HG02798 (cell line): ENCODE measurements at regions not wholly inside any gene's neighbourhood (a gene's known extent, or its start where the extent isn't known, plus 50 kb on each side); places are given as distances from the start of the nearest gene placed in this dataset.
A peak's percentile ranks its signal among the peaks of the same experiment; 100 is the strongest.

Experiments used
- ATAC-seq: cut with Tn5 transposase; IDR thresholded peaks from one replicate; pipeline ENCODE4 v1.9.1; 2021; ENCODE audit warnings: mild to moderate bottlenecking; ENCODE audit not compliant: unreplicated experiment, poor library complexity

DNA sequence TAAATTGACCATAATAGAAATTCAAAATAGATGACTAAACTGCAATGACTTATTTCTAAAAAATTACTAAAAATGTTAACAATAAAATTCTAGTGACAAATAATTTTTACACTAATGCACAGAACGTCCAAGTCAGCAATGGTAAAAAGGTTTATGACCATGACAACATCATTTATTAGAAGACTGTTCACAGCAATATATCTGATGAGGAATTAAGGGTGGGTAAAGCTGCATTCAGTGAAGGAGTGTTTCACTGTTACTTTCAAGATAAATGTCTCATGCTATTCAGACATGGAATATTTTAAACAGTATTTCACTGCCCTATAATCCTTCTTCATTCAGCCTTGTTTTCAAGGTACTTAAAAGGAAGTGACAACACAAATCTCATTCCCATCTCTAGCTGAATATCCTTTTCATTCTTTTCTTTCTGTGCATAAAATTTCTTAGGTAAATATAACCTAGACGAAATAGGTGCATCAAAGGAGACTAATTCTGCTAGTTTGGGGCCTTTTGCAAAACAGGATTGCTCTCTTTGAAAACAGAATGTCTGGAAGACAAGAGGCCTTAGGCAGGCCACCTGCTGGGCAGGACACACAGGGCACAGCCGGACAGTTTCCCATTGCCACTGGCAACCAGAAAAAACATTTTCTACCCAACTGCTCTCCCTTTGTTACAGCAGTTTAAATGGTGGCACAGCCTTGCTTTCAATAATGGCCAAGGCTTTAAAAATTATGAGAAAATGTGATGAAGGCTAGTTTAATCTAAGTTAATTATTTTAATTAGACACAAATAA, 600.3 kb downstream of the SPRY1 start:
- no peak for ATAC-seq

- ATAC-seq, result no peak
Observed at GRCh38 chr4:123997776-123998449, 601.3 kb downstream of the SPRY1 start.

DNA sequence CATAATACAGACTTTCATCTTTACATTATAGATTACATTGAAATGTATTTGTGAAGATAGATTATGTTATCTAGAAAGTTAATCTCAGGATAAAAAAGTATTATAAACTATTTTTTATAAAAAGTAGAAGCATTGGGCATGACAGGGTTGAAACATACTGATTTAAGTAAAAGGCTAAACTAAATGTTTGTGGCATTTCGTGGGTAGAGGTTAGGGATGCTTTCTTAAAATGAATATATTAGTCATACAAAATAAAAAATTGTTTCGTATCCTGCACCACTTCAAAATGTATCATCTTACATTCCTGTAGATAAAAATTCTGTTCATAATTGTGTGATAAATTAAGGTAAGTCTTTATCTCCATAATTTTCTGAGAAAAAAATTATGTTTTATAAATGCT, 603.6 kb downstream of the SPRY1 start:
- ATAC-seq, result no peak

GRCh38 chr4:124015766-124016165, 619.2 kb downstream of the SPRY1 start:
- ATAC-seq, result no peak

DNA sequence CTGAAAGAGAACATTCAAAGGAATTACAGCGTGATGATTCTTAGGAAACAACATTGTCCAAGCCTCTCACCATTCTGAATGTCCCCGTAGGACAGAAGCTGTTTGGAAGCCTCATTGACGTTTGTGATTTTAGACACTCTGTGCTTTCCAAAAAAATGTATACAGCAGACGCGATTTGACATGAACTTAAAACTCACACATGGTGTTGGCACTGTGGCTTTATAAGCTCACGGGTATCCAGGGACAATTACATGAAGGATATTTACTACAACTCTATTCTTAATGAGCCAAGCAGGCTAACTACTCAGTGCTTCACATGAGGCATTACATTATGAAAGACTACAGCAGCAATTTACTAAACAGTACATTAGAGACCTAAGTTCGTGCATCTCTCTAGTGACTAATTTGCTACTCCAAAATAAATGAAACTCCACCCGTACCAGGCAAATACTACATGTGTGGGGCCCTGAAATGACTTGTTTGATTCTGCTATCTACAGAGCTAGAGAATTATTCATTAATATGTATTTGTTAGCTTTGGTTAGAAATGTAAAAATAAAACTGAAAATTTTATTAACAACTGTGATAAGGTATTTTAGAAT, 620.7 kb downstream of the SPRY1 start:
- ATAC-seq, result no peak

GRCh38 chr4:124018383-124019317, 622.1 kb downstream of the SPRY1 start:
- peak; percentile 99 for ATAC-seq

DNA sequence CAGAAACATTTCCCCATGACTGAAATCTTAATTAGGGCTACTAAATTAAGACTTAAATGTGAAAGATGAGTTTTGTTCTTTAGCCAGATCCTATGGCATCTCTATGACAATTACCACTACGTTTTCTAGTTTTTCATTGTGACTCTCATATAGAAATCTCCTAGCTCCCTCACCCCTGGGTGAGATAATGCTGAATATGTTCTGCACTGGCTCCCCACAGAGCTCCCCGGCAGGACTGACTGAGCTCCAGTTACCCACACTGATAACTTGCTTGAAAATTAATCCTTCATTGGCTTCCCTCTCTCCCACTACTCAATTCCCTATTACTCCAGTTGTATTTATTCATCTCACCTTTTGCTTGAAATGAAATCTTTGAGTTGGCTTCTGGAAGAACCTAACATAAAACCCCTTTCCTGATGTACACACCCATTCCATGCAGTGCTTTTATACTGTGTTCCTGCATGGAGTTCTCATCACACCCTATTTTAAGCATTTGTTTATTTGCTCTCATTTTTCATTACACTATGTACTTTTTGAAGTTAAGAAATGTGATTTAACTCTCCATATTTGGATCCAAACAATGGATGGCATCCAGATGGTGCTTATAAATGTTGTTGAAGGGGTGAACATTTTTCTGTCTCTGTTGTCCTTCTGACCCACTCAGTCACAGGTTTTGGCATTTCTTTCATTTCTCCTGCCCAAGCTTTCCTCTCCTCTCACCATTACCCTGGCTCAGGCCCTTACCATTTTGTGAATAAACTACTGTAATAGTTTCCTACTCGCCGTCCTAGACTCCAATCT, 623.4 kb downstream of the SPRY1 start:
- ATAC-seq, result no peak

DNA sequence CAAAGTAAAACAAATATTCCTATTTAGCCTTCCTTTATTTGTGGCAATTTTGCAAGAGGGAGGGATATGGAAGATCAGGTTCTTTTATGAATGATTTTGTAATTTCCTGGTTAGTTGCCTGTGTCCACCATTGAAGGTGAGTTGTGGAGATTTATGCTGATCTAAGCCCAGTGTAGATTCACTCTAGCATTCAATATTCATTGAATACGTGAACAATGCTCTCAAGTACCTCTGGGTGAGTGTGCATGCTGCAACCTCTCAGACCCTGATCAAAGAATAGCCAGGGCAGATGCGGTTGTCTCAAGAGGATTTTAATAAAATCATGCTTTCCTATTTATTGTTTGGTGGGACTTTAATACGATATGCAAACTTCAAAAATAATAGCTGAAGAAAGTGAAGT, 628.4 kb downstream of the SPRY1 start:
- no peak for ATAC-seq

DNA sequence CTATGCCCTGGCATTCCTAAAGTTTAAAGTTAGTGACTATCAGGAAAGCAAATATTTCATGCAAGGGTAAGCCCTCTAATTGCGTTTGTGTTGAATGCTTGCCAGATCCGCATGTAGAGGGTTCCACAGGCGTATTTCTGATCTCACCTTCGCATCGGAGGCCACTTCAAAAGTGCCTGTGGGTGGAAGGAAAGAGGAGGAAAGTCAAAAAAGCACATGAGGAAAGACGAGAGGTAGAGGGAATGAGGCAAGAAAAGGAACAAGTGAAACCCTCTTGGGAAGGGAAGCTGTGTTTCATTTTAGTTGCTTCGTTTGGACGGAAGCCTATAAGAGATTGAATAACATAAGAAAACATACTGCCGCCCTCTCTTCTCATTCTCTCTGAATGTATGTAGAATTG, 628.8 kb downstream of the SPRY1 start:
- ATAC-seq, result no peak

DNA sequence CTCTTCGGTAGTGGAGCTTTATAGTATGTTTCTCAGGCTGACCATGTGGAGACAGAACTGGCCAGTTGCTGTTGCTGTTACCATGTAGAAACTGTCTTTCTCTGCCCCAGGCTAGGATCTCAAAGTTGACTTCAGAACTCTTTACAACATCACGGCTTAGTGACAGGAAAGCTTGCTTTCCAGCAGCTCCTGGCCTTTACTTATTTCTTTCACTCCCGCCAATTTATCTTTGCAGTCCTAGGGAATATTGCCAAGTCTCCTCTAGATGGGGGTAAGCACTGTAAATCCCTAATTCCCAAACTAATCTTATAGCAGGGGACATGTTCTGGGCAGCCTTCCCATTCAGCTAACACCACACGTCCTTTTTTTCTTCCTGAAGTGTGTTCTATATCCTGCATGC, 631.6 kb downstream of the SPRY1 start:
- no peak for ATAC-seq

DNA sequence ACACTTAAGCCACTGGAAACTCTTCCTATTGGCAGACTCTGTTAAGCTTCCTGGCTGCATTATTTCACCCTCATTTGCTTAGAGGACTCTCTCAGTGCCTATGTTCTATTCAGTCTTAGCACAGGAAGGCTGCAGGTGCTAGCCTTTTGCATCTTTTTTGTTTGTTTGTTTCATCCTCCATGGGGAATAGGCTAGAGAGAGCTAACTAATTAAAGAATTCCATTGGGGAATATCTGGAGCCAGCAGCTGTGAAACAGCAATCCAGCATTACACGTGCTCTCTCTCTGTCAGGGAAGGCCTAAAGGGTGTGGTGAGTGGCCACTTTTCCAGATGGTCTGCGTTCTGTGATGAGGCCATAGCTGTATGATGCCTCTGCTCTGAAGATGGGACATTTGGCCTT, 633.6 kb downstream of the SPRY1 start:
- no peak for ATAC-seq

GRCh38 chr4:124032035-124032434, 635.4 kb downstream of the SPRY1 start:
- ATAC-seq, result no peak

DNA sequence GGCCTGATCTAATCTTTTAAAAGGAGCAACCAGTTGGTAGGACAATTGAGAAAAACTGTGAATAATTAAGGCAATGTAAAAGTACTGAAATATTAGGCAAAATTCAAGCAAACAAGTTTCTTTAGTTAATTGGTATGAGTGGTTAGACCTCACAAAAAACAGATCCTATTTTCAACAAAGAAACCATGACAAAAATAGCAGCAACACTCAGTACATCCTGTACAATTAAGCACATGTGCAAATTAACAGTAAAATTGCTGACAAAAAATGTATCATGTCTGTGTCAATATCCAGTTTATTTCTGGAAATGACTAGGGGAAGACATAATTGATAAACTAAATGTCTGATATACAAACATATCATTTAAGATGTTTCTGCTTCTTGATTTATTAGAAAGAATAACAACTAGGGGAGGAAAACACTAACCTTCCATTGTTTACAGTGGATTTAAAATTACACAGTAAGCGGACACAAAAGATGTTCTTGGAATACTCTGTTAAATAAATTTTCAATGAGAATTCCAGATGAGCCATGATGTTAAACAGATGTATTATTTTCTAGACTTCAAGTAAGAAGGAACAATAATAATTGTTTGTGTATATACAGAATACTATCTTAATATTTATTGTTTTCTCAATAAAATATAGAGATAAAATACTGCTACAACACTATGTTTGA, 638.9 kb downstream of the SPRY1 start:
- ATAC-seq, result no peak

DNA sequence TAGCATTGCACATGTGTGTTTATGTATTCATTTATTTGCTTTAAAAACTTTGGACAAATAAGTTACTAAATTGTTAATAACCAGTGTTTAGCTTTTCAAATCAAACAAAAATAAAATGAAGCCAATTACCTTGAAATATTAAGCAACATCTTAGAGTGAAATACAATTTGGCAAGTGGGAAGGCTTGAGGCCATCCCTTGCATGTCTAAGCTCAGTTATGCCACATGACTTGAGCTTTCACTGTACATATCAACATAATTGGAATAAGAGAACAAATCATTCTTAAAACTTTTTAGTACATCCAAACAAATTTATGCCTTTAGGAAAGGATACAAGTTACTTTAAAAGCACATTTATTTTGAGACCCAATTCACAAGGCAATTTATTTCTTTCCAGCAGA, 640.6 kb downstream of the SPRY1 start:
- no peak for ATAC-seq

- ATAC-seq, result no peak
Observed at GRCh38 chr4:124044330-124044729, 647.7 kb downstream of the SPRY1 start.

DNA sequence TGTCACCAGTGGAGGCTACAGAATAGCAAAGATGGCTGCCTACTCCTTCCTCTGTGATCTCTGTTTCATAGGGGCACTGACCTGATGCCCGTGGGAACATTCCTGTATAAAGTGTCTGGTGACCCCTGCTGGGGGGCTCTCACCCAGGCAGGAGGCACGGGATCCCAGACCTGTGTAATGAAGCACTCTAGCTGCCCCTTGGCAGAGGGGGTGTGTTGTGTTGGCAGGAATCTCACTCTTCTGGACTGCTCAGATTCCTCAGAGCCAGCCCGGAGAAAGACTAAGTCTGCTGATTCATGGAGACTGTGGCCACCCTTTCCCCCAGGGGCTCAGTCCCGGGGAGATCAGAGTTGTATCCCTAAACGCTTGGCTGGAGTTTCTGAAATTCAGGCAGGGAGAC, 648.3 kb downstream of the SPRY1 start:
- no peak for ATAC-seq

- no peak for ATAC-seq
Observed at GRCh38 chr4:124046190-124046589, 649.6 kb downstream of the SPRY1 start.

DNA sequence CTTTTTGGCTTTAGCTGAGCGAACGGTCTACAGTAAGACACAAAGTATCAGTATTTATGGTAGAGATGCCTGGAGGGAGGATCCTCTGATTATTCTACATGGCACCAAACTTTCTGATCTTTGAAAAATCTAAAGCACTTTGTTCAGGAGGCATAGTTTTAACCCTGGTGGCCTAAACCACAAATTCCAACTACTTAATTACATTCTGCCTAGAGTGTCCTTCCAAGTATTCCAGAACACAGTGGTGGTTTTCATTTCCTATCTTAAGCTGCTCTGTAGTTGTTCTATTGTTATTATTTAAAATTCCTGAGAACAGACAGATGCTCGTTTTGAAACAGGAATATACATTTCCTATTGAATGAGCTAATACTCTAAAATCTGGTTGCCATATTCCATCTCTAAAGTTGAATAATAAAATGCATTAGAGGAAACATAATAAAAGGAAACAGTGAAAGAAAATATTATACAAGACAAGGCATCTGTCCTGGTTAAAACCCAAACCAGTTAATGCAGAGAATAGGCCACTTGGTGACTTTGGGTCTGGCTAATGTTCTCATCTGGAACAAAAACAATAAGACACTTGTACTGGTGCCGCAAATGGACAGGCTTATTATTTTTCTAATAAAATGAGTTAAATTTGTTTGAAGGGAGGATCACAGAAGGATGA, 657.4 kb downstream of the SPRY1 start:
- no peak for ATAC-seq

GRCh38 chr4:124055336-124055735, 657.2 kb downstream of the ANKRD50 start:
- no peak for ATAC-seq
